Mucosa of gallbladder (tissue), 1 donor: ENCODE measurements at regions not wholly inside any gene's neighbourhood (a gene's known extent, or its start where the extent isn't known, plus 50 kb on each side); places are given as distances from the start of the nearest gene placed in this dataset.
"Not testable (repeated sequence)": the region's sequence is repeated elsewhere in the genome, so short reads cannot be mapped to it uniquely, and the experiment has no call there.

Experiments used
- DNase-seq: peaks from one replicate; pipeline ENCODE4 v3.0.0-alpha.2; 2020; ENCODE audit warnings: low spot score
- donor health status: DM: no; HTN: no; CAD: no.

GRCh38 chr15:46938169-46938568, 779.1 kb upstream of the SEMA6D start:
- DNase-seq = no peak

GRCh38 chr15:46941241-46941640, 776.1 kb upstream of the SEMA6D start:
- no peak for DNase-seq

- DNase-seq = no peak
Observed at GRCh38 chr15:46946953-46947352, 770.4 kb upstream of the SEMA6D start.

GRCh38 chr15:46955576-46955975, 761.7 kb upstream of the SEMA6D start:
- no peak for DNase-seq

- DNase-seq = no peak
Observed at GRCh38 chr15:46956456-46956855, 760.8 kb upstream of the SEMA6D start.

- no peak for DNase-seq
Observed at GRCh38 chr15:46956881-46957280, 760.4 kb upstream of the SEMA6D start.

- no peak for DNase-seq
Observed at GRCh38 chr15:46960581-46960980, 756.7 kb upstream of the SEMA6D start.

GRCh38 chr15:46961795-46962194, 755.5 kb upstream of the SEMA6D start:
- no peak for DNase-seq

- DNase-seq = not testable (repeated sequence)
Observed at GRCh38 chr15:46988055-46988454, 729.2 kb upstream of the SEMA6D start.

- DNase-seq = no peak
Observed at GRCh38 chr15:46996359-46996758, 720.9 kb upstream of the SEMA6D start.

GRCh38 chr15:46997501-46997900, 719.8 kb upstream of the SEMA6D start:
- no peak for DNase-seq

GRCh38 chr15:47003568-47003967, 713.7 kb upstream of the SEMA6D start:
- no peak for DNase-seq

GRCh38 chr15:47013446-47013845, 703.9 kb upstream of the SEMA6D start:
- no peak for DNase-seq

- no peak for DNase-seq
Observed at GRCh38 chr15:47027322-47027946, 689.9 kb upstream of the SEMA6D start.

GRCh38 chr15:47035475-47036406, 681.6 kb upstream of the SEMA6D start:
- no peak for DNase-seq

- no peak for DNase-seq
Observed at GRCh38 chr15:47037003-47037402, 680.3 kb upstream of the SEMA6D start.

- DNase-seq = no peak
Observed at GRCh38 chr15:47039225-47039624, 678.1 kb upstream of the SEMA6D start.

- DNase-seq = no peak
Observed at GRCh38 chr15:47041301-47041700, 676.0 kb upstream of the SEMA6D start.

- not testable (repeated sequence) for DNase-seq
Observed at GRCh38 chr15:47047981-47048380, 669.3 kb upstream of the SEMA6D start.

- DNase-seq = no peak
Observed at GRCh38 chr15:47066392-47066791, 650.9 kb upstream of the SEMA6D start.

GRCh38 chr15:47077846-47078245, 639.5 kb upstream of the SEMA6D start:
- DNase-seq = not testable (repeated sequence)

- DNase-seq = no peak
Observed at GRCh38 chr15:47095833-47096232, 621.5 kb upstream of the SEMA6D start.

- DNase-seq = not testable (repeated sequence)
Observed at GRCh38 chr15:47098526-47098925, 618.8 kb upstream of the SEMA6D start.
